ENCODE measurements at regions not wholly inside any gene's neighbourhood (a gene's known extent, or its start where the extent isn't known, plus 50 kb on each side); places are given as distances from the start of the nearest gene placed in this dataset.
"Not testable (repeated sequence)": the region's sequence is repeated elsewhere in the genome, so short reads cannot be mapped to it uniquely, and the experiment has no call there.

DNA sequence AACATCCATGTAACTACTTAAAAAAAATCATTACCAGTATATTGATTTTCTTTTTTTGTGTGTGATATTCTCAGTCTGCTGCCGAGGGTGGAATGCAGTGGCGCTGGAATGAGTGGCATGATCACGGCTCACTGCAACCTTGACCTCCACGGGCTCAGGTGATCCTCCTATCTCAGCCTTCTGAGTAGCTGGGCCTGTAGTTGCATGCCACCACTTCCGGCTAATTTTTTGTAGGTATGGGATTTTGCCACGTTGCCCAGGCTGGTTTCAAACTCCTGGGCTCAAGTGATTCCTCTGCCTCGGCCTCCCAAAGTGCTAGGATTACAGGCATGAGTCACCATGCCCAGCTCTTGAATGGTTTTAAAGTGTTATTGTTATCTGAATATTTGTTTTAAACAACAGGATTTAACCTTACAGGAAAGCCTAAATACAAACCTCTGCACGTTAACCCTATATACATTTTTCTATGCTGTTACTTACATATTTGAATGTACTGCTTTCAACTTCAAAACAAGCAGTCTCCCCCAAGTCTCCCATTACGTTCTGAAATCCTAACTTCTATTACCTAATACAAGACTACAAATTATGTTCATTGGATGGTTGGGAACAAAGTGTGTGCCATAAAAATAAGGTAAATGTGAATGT lies 61.7 kb downstream of the KPNA2 start:
- no peak for DNase-seq (ENCODE audit: low read depth in 3 of 3)

DNA sequence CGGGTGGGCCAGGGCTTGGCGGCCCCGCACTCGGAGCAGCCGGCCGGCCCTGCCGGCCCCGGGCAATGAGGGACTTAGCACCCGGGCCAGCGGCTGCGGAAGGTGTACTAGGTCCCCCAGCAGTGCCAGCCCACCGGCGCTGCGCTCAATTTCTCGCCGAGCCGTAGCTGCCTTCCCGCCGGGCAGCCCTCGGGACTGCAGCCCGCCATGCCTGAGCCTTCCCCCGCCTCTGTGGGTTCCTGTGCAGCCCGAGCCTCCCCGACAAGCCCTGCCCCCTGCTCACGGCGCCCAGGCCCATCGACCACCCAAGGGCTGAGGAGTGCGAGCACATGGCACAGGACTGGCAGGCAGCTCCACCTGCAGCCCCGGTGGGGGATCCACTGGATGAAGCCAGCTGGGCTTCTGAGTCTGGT lies 63.8 kb downstream of the KPNA2 start:
- not testable (repeated sequence) for DNase-seq (ENCODE audit: low read depth in 3 of 3)

DNA sequence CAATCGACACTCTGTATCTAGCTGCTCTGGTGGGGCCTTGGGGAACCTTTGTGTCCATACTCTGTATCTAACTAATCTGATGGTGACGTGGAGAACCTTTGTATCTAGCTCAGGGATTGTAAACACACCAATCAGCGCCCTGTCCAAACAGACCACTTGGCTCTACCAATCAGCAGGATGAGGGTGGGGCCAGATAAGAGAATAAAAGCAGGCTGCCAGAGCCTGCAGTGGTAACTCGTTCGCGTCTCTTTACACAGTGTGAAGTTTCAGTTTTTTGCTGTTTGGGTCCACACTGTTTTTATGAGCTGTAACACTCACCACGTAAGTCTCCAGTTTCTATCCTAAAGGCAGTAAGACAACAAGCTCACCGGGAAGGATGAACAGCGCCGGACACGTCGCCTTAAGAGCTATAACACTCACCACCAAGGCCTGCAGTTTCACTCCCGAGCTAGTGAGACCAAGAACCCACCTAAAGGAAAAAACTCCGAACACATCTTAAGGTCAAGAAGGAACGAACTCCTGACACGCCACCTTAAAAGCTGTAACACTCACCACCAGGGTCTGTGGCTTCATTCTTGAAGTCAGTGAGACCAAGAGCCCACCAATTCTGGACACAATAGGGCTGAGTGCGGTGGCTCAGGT lies 64.6 kb downstream of the KPNA2 start:
- no peak for DNase-seq (ENCODE audit: low read depth in 3 of 3)

DNA sequence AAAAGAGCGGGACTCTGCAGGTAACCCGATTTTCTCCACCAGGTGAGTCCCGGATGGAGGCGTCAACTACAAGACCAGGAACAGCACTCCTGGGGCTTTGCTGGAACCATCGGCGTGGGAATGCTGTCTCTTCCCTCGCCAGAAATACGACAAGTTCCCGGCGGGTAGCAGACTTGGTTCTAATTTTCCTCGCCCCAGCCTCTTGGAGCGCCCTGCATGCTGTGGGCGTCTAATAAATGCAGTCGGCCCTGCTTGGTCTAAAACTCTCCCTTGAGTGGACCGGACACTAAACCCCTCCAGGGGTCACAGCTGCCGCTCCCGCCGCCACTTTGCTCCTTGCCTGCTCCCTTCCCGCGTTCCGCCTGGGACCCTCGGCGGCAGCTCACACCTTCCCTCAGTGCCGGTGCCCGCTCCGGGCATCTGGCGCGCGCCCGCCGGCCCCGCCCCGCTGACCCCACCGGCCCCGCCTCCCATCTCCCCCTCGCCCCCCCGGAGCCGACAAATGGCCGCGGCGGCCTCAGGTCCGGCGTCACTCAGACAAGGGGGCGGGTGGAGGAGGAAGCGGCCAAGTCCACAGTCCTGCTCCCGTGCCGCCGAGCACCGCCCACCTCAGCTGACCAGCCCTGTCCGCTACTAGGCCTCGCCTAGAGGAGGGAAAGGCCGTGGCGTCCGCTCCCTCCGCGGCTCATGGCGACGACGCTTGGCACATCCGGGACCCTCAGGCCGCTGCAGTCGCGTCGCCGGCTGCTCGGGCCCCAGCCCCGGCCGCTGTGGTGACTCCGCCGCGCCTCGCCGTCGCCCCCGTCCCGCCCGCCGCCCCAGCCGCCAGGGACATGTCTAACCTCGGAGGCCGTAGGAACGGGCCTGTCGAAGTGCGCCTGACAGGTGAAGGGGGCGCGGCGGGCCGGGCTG lies 65.8 kb downstream of the KPNA2 start:
- DNase-seq (ENCODE audit: low read depth in 3 of 3): peak; percentile 21 to 56 (median 35)

- DNase-seq (ENCODE audit: low read depth in 3 of 3): no peak
These were observed 66.4 kb downstream of the KPNA2 start for GRCh38 chr17:68101987-68102314.

DNA sequence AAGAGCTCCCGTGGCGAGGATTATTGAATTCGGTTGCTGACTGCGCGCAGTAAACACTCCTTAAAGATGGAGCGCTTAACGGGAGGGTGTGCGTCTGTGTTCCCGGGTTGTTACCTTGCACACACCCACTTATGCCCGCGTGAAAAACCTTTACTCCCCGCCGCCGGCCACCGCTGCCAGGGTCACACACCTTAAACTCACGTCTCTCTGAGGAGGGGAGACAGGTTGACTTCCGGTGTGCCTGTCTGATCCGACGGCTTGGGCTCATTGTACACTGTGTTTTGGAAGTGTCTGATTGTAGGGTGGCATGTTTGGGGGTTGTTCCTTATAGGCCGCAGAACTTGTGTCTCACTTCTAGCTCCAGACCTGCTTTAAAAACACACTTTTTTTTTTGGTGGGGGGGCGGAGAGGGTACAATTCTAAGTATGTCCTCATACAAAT lies 66.8 kb downstream of the KPNA2 start:
- DNase-seq (ENCODE audit: low read depth in 3 of 3): no peak

GRCh38 chr17:68103148-68103547 lies 67.6 kb downstream of the KPNA2 start:
- no peak for DNase-seq (ENCODE audit: low read depth in 3 of 3)

GRCh38 chr17:68106085-68106484 lies 70.5 kb downstream of the KPNA2 start:
- DNase-seq (ENCODE audit: low read depth in 3 of 3): no peak

- DNase-seq (ENCODE audit: low read depth in 3 of 3): no peak
These were observed 71.8 kb downstream of the KPNA2 start for GRCh38 chr17:68107373-68107772.

DNA sequence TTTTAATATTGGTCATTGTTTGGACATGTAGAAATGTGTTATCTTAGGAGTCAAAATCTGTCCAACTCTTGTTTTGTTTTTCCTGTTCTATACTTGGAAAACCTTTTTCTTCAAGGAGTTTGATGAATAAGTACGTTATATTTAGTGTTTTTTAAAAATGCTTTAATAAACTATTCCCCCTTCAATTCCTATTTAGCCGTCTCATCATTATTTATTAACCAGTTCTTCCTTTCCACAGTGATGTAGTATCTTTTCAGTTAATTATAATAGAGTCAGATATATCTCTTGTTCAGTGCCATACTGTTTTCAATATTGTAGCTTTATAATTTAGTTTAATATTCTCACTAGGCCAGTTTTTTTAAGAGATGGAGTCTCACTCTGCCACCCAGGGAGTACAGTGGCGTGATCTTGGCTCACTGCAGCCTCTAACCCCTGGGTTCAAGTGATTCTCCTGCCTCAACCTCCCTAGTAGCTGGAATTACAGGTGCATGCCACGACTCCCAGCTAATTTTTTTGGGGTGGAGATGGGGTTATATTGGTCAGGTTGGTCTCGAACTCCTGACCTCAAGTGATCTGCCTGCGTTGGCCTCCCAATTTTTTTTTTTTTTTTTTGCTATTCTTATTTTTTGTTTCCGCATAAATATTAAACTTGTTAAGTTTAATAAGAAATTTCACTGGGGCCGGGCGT lies 72.9 kb downstream of the KPNA2 start:
- DNase-seq (ENCODE audit: low read depth in 3 of 3): no peak

- not testable (repeated sequence) for DNase-seq (ENCODE audit: low read depth in 3 of 3)
These were observed 73.9 kb downstream of the KPNA2 start for GRCh38 chr17:68109404-68109803.

GRCh38 chr17:68116211-68116610 lies 80.7 kb downstream of the KPNA2 start:
- not testable (repeated sequence) for DNase-seq (ENCODE audit: low read depth in 3 of 3)

DNA sequence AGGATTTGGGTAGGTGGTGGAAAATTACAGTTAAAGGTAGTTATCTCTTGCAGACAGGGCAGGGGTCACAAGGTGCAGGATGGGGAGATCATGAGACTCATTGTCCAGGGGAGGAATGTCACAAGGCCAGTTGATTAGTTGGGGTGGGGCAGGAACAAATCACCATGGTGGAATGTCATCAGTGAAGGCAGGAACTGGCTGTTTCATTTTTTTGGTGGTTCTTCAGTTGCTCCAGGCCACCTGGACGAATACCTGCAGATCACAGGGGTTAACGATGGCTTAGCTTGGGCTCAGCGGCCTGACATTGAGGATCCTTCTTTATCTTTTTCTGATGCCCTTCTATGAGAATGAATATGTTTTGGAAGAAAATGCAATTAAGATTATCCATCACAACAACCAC lies 87.1 kb downstream of the KPNA2 start:
- no peak for DNase-seq (ENCODE audit: low read depth in 3 of 3)

GRCh38 chr17:68125111-68125870 lies 89.8 kb downstream of the KPNA2 start:
- no peak for DNase-seq (ENCODE audit: low read depth in 3 of 3)

- no peak for DNase-seq (ENCODE audit: low read depth in 3 of 3)
These were observed 92.4 kb downstream of the KPNA2 start for GRCh38 chr17:68127914-68128313.

DNA sequence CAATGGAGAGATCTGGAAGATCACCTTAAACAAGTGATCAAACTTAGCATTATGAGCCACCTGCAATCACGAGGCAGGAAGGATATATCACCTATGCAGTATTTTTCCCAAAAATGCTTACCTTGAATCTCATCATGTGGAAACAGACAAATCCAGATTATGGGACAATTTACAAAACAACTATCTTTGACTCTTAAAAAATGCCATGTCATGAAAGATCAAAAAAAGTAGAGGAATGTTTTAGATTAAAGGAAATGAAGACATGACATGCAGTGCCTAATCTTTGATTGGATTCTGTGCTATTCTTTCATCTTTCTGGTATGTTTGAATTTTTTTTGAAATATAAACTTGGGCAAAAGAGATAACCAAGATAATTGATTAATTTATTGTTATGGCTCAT lies 95.9 kb downstream of the KPNA2 start:
- DNase-seq (ENCODE audit: low read depth in 3 of 3): no peak

DNA sequence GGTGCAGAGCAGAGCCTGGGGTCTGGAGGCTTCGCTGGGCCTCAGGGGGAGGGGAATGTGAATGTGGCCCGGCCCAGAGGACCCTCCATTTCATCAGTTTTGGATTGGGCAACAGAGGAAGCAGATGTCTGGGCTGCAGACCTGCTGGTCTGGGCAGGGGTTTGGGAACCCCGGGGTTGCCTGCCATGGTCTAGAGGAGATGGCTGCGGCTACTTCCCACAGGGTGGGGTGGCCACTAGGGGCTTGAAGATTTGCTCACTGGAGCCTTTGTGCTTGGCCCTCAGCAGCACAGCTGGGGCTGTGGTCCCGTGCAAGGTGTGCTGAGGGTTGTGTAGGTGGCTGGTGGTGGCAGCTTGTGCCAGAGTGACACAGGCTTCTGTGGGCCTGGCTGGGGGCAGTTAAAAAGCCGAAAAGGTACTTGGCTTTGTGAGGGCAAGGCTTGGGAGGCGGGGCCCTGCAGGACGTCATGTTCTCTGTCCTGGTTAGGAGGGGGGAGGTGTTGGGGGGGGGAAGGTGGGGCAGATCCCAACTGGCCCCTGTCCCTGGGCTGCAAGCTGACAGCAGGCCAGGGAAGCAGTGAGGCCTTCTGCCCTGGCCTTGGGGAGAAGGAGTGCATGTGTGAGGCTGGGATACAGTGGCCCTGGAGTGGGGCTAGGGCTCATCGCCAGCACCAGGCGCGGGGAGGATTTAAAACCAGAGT lies 98.0 kb downstream of the KPNA2 start:
- no peak for DNase-seq (ENCODE audit: low read depth in 3 of 3)

DNA sequence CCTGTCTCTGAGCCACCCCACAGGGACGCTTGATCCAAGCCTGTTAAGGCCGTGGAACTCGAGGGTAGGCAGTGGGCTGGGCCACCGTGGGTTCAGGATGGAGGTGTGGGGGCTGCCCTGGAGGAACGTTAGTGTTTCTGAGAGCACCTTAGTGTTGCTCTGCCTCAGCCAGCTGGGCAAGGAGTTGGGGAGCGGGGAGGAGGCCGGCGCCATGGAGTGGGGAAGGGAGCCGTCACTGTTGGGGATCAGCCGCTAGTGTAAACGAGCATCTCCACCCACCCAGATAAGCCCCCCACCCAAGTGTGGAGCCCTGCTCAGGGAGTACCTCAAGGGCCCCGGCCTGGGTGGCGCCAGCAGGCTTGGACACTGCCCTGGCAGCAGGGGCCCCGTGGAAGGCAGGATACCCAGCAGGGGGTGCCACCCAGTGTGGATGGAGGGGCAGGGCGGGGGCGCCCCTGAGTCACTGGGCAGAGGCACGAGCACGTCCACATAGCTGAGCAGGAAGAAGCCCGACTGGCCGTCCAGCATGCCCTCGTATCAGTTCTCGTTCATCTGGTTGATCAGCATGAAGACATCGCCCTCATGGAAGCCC lies 98.6 kb downstream of the KPNA2 start:
- no peak for DNase-seq (ENCODE audit: low read depth in 3 of 3)

- DNase-seq (ENCODE audit: low read depth in 3 of 3): no peak
These were observed 99.2 kb downstream of the KPNA2 start for GRCh38 chr17:68134731-68135130.

DNA sequence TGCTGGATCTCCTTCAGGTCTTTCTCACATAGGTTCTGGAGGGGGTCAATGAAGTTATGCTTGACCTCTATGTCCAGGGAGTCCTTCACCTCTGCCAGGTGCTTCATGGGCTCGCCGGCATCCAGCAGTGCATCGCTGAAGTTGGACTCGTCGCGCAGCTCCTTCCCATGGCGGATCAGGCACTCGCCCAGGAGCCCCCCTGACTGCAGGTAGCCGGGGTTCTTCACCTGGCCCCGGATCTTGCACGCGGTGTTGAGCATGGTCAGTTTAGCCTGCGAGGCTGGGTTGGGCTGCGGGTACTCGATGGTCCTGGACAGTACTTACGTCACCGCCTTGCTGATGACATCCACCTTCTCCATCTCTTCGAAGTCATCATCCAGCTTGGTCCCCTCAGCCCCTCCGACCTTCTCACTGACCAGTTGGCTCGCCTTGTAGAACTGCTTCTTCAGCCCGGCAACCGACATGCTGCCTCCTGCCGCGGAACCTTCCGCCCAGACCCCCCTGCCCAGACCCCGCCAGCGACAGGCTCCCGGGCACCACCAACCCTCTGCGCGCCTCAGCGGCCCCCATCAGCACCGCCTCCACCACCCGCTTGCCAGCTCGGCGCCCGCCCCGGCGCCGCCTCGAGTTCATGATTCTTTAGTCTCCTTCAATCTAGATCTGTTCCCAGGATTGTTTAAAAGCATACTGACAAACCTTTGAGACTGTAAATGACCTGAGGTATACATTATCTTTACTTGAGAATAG lies 99.8 kb downstream of the KPNA2 start:
- DNase-seq (ENCODE audit: low read depth in 3 of 3): no peak
